ENCODE measurements at regions not wholly inside any gene's neighbourhood (a gene's known extent, or its start where the extent isn't known, plus 50 kb on each side); places are given as distances from the start of the nearest gene placed in this dataset.
A peak's percentile ranks its signal among the peaks of the same experiment; 100 is the strongest.

DNA sequence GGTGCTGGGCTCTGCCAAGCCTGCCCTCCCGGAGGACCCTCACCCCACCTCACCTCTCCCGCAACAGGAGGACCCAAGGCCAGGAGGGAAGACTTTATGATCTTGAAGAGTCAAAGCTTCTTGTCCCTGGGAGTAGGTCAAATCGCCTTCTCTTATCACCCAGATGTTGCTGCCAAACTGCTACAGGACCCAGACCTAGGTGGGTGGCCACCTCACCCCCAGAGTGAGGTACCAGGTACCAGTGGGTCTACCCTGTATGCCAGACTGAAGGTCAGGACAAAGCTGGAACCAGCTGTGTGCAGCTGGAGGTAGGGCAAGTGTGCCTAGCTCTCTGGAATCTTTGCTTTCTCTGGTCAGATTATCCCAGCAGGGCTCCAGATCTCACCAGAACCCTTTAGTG lies 197.2 kb downstream of the ZFP36L2 start:
- no peak overlapping the region for H3K4me2 ChIP-seq (ENCODE audit: insufficient read depth, low read length, poor library complexity, severe bottlenecking)
- H2BK120ac ChIP-seq (ENCODE audit: low read depth, low read length) = no peak overlapping the region
- no peak overlapping the region for H3K27ac ChIP-seq (replicated peaks; ENCODE audit: low read length)
- H3K18ac ChIP-seq (ENCODE audit: low read length) = peak overlapping the region; percentile 45
- no peak overlapping the region for H2AFZ ChIP-seq (ENCODE audit: low read length)
- peaks cover 2% of the 10 kb centered on the region for H3K79me1 ChIP-seq (ENCODE audit: low read depth, low read length)
- H3K23ac ChIP-seq (ENCODE audit: low read depth, low read length, poor library complexity) = no peak overlapping the region
- WGBS, 2 donors (ENCODE audit: extremely low coverage in 2 of 2, insufficient read length in 2 of 2, insufficient replicate concordance in 1 of 2) = no CpG with 5 or more reads among the region's 3 CpGs
- H2BK15ac ChIP-seq (ENCODE audit: low read length) = peak overlapping the region; percentile 2
- H3K4me1 ChIP-seq (ENCODE audit: control insufficient read depth in 2 of 2, insufficient read depth in 1 of 2, low read depth in 1 of 2, low read length in 2 of 2) = peaks cover 6 to 13% of the 10 kb centered on the region in 2 donors
- H3K9me3 ChIP-seq (replicated peaks in 1 of 2; ENCODE audit: control insufficient read depth in 2 of 2, insufficient read depth in 1 of 2, low read depth in 1 of 2, low read length in 2 of 2) = no peaks in the 10 kb centered on the region
- no peak overlapping the region for H4K8ac ChIP-seq (ENCODE audit: low read depth, low read length)
- H3K14ac ChIP-seq (ENCODE audit: low read length) = no peak overlapping the region
- no peak overlapping the region for H2BK5ac ChIP-seq (ENCODE audit: low read length)
- no peak overlapping the region for H3K4ac ChIP-seq (ENCODE audit: low read length)
- H3K27me3 ChIP-seq (ENCODE audit: control insufficient read depth in 3 of 3, insufficient read depth in 3 of 3, low read depth in 1 of 3, low read length in 3 of 3) = no peaks in the 10 kb centered on the region
- H3K4me3 ChIP-seq (ENCODE audit: low read length in 2 of 2) = no peak overlapping the region
- no peak overlapping the region for H4K91ac ChIP-seq (ENCODE audit: low read depth, low read length, poor library complexity)
- DNase-seq (ENCODE audit: low spot score) = no peak
- H3K36me3 ChIP-seq (replicated peaks in 1 of 2; ENCODE audit: control insufficient read depth in 2 of 2, insufficient read depth in 2 of 2, low read length in 2 of 2) = no peaks in the 10 kb centered on the region
- no peak overlapping the region for H3K9ac ChIP-seq (ENCODE audit: low read depth, low read length, poor library complexity)
- H2AK5ac ChIP-seq (ENCODE audit: low read depth, low read length) = no peak overlapping the region
- H2BK12ac ChIP-seq (ENCODE audit: low read length) = no peak overlapping the region

GRCh38 chr2:43028188-43028587 lies 198.2 kb downstream of the ZFP36L2 start:
- no CpG with 5 or more reads among the region's 6 CpGs for WGBS, 2 donors (ENCODE audit: extremely low coverage in 2 of 2, insufficient read length in 2 of 2, insufficient replicate concordance in 1 of 2)
- H2BK120ac ChIP-seq (ENCODE audit: low read depth, low read length) = no peak overlapping the region

DNA sequence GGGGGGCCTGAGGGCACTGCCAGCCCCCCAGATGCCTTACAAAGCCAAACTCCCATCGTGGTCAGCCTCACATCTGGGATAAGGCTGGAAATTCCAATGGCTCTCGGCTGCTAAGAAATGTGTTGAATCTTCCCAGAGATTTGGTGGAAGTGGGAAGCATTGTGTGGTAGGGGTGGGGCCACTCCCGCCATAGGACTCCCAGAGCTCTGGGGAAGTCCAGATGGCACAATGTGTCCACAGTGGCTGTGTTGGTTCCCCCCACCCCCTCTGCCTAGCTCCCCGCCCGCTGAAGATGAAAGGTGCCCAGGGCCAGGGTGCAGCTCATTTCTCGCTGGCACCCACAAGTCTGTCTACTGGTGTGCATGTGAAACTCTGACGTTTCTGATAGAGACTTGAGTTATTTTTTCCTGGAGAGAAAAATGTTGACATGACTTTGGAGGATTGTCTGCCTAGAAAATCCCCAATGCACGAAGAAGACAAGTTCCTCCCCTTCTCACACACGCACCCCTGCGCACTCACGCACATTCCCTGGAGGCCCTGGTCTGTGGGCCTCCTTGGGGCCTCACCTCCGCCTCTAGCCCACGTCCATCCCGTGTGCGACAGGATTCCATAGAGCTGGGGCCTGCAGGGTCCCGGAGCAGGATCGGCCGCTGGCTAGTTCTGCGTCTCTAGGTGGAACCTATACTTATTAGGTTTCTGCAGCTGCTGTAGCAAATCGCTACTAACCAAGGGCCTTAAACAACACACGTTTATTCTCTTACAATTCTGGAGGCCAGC lies 199.1 kb downstream of the ZFP36L2 start:
- peak overlapping the region; percentile 89 for H3K18ac ChIP-seq (ENCODE audit: low read length)
- peaks cover 6 to 12% of the 10 kb centered on the region in 2 donors for H3K4me1 ChIP-seq (ENCODE audit: control insufficient read depth in 2 of 2, insufficient read depth in 1 of 2, low read depth in 1 of 2, low read length in 2 of 2)
- no peak overlapping the region for H3K4me2 ChIP-seq (ENCODE audit: insufficient read depth, low read length, poor library complexity, severe bottlenecking)
- H3K27me3 ChIP-seq (ENCODE audit: control insufficient read depth in 3 of 3, insufficient read depth in 3 of 3, low read depth in 1 of 3, low read length in 3 of 3) = no peaks in the 10 kb centered on the region
- no peaks in the 10 kb centered on the region for H3K9me3 ChIP-seq (replicated peaks in 1 of 2; ENCODE audit: control insufficient read depth in 2 of 2, insufficient read depth in 1 of 2, low read depth in 1 of 2, low read length in 2 of 2)
- no peak overlapping the region for H3K23ac ChIP-seq (ENCODE audit: low read depth, low read length, poor library complexity)
- peak overlapping the region; percentile 82 for H2BK12ac ChIP-seq (ENCODE audit: low read length)
- DNase-seq (ENCODE audit: low spot score) = no peak
- no peak overlapping the region for H3K4me3 ChIP-seq (ENCODE audit: low read length in 2 of 2)
- no peak overlapping the region for H3K4ac ChIP-seq (ENCODE audit: low read length)
- H2BK120ac ChIP-seq (ENCODE audit: low read depth, low read length) = peak overlapping the region; percentile 63
- no CpG with 5 or more reads among the region's 21 CpGs for WGBS, 2 donors (ENCODE audit: extremely low coverage in 2 of 2, insufficient read length in 2 of 2, insufficient replicate concordance in 1 of 2)
- H3K79me1 ChIP-seq (ENCODE audit: low read depth, low read length) = peaks cover 2% of the 10 kb centered on the region
- H3K36me3 ChIP-seq (replicated peaks in 1 of 2; ENCODE audit: control insufficient read depth in 2 of 2, insufficient read depth in 2 of 2, low read length in 2 of 2) = no peaks in the 10 kb centered on the region
- peak overlapping the region; percentile 76 for H4K91ac ChIP-seq (ENCODE audit: low read depth, low read length, poor library complexity)
- H3K27ac ChIP-seq (replicated peaks; ENCODE audit: low read length) = no peak overlapping the region
- no peak overlapping the region for H4K8ac ChIP-seq (ENCODE audit: low read depth, low read length)
- no peak overlapping the region for H3K14ac ChIP-seq (ENCODE audit: low read length)
- no peak overlapping the region for H3K9ac ChIP-seq (ENCODE audit: low read depth, low read length, poor library complexity)
- no peak overlapping the region for H2BK5ac ChIP-seq (ENCODE audit: low read length)
- peak overlapping the region; percentile 86 for H2BK15ac ChIP-seq (ENCODE audit: low read length)
- peak overlapping the region; percentile 20 for H2AK5ac ChIP-seq (ENCODE audit: low read depth, low read length)
- no peak overlapping the region for H2AFZ ChIP-seq (ENCODE audit: low read length)

More at GRCh38 chr2:43028188-43028587, 198.2 kb downstream of the ZFP36L2 start:
- Histone ChIP-seq H2BK12ac (ENCODE audit: low read length) (peak overlapping the region; percentile 36), H3K4me2 (ENCODE audit: insufficient read depth, low read length, poor library complexity, severe bottlenecking) (no peak overlapping the region), H3K27ac (replicated peaks; ENCODE audit: low read length) (no peak overlapping the region), H3K4me3 (ENCODE audit: low read length in 2 of 2) (no peak overlapping the region), H3K4ac (ENCODE audit: low read length) (no peak overlapping the region), H2BK5ac (ENCODE audit: low read length) (no peak overlapping the region), H3K79me1 (ENCODE audit: low read depth, low read length) (peaks cover 2% of the 10 kb centered on the region), H4K91ac (ENCODE audit: low read depth, low read length, poor library complexity) (no peak overlapping the region), H4K8ac (ENCODE audit: low read depth, low read length) (no peak overlapping the region), H3K4me1 (ENCODE audit: control insufficient read depth in 2 of 2, insufficient read depth in 1 of 2, low read depth in 1 of 2, low read length in 2 of 2) (peaks cover 6 to 13% of the 10 kb centered on the region in 2 donors), H3K23ac (ENCODE audit: low read depth, low read length, poor library complexity) (no peak overlapping the region), H2BK15ac (ENCODE audit: low read length) (peak overlapping the region; percentile 29), H3K18ac (ENCODE audit: low read length) (peak overlapping the region; percentile 73), H2AK5ac (ENCODE audit: low read depth, low read length) (peak overlapping the region; percentile 41), H3K9ac (ENCODE audit: low read depth, low read length, poor library complexity) (no peak overlapping the region), H3K36me3 (replicated peaks in 1 of 2; ENCODE audit: control insufficient read depth in 2 of 2, insufficient read depth in 2 of 2, low read length in 2 of 2) (no peaks in the 10 kb centered on the region), H2AFZ (ENCODE audit: low read length) (no peak overlapping the region), H3K14ac (ENCODE audit: low read length) (no peak overlapping the region), H3K27me3 (ENCODE audit: control insufficient read depth in 3 of 3, insufficient read depth in 3 of 3, low read depth in 1 of 3, low read length in 3 of 3) (no peaks in the 10 kb centered on the region), H3K9me3 (replicated peaks in 1 of 2; ENCODE audit: control insufficient read depth in 2 of 2, insufficient read depth in 1 of 2, low read depth in 1 of 2, low read length in 2 of 2) (no peaks in the 10 kb centered on the region)
- DNase-seq (ENCODE audit: low spot score) = no peak

DNA sequence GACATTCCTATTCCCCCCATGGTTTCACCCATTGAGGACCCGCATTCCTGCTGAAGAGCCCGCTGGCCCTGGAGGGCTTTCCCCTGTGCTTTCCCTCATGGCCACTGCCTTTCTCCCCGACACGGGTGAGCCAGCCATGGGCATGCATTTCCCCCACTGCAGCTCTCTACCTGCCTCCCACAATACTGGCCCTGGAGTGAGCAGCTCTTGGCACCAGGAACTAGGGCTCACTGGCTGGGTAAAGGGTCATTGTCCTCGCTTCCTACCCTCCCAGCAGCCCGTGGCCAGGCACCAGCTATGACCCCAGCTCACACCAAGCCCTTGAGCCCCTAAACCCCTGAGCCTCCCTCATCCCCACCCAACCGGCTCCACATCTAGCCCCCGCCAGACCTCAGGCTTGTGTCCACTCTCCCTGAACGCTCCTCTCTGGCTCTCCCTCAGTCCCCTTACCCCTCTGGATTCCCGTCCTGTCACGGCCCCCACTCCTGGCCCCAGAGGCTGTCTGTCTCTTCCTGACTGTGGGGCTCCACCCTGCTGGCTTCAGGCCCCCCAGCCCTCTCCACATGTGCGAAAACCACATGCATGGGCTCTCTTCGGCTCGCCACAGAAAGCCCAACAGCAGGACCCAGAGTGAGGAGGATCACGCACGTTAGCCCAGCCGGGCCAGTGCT lies 199.8 kb downstream of the ZFP36L2 start:
- H3K79me1 ChIP-seq (ENCODE audit: low read depth, low read length) = peaks cover 2% of the 10 kb centered on the region
- H3K18ac ChIP-seq (ENCODE audit: low read length) = peak overlapping the region; percentile 89
- H3K23ac ChIP-seq (ENCODE audit: low read depth, low read length, poor library complexity) = no peak overlapping the region
- no peak for DNase-seq (ENCODE audit: low spot score)
- H3K9ac ChIP-seq (ENCODE audit: low read depth, low read length, poor library complexity) = no peak overlapping the region
- H3K14ac ChIP-seq (ENCODE audit: low read length) = no peak overlapping the region
- H2AK5ac ChIP-seq (ENCODE audit: low read depth, low read length) = peak overlapping the region; percentile 20
- H3K27me3 ChIP-seq (ENCODE audit: control insufficient read depth in 3 of 3, insufficient read depth in 3 of 3, low read depth in 1 of 3, low read length in 3 of 3) = no peaks in the 10 kb centered on the region
- peak overlapping the region; percentile 76 for H4K91ac ChIP-seq (ENCODE audit: low read depth, low read length, poor library complexity)
- H2BK12ac ChIP-seq (ENCODE audit: low read length) = peak overlapping the region; percentile 82
- peaks cover 3 to 7% of the 10 kb centered on the region in 2 donors for H3K9me3 ChIP-seq (replicated peaks in 1 of 2; ENCODE audit: control insufficient read depth in 2 of 2, insufficient read depth in 1 of 2, low read depth in 1 of 2, low read length in 2 of 2)
- no peak overlapping the region for H2AFZ ChIP-seq (ENCODE audit: low read length)
- peak overlapping the region; percentile 63 for H2BK120ac ChIP-seq (ENCODE audit: low read depth, low read length)
- no peaks in the 10 kb centered on the region for H3K36me3 ChIP-seq (replicated peaks in 1 of 2; ENCODE audit: control insufficient read depth in 2 of 2, insufficient read depth in 2 of 2, low read length in 2 of 2)
- H2BK5ac ChIP-seq (ENCODE audit: low read length) = peak overlapping the region; percentile 4
- no peak overlapping the region for H3K4ac ChIP-seq (ENCODE audit: low read length)
- WGBS, 2 donors (ENCODE audit: extremely low coverage in 2 of 2, insufficient read length in 2 of 2, insufficient replicate concordance in 1 of 2) = no CpG with 5 or more reads among the region's 17 CpGs
- no peak overlapping the region for H4K8ac ChIP-seq (ENCODE audit: low read depth, low read length)
- no peak overlapping the region for H3K4me3 ChIP-seq (ENCODE audit: low read length in 2 of 2)
- peak overlapping the region; percentile 86 for H2BK15ac ChIP-seq (ENCODE audit: low read length)
- no peak overlapping the region for H3K4me2 ChIP-seq (ENCODE audit: insufficient read depth, low read length, poor library complexity, severe bottlenecking)
- H3K27ac ChIP-seq (replicated peaks; ENCODE audit: low read length) = no peak overlapping the region
- H3K4me1 ChIP-seq (ENCODE audit: control insufficient read depth in 2 of 2, insufficient read depth in 1 of 2, low read depth in 1 of 2, low read length in 2 of 2) = peaks cover 6 to 7% of the 10 kb centered on the region in 2 donors

Measured in neuronal stem cell (in vitro differentiated cells).